NB4 (cell line): ENCODE measurements at regions not wholly inside any gene's neighbourhood (a gene's known extent, or its start where the extent isn't known, plus 50 kb on each side); places are given as distances from the start of the nearest gene placed in this dataset.

Source experiments
- POLR2A ChIP-seq: IDR thresholded peaks from 2 replicates; pipeline ENCODE4 v1.6.1; 2011; ENCODE audit warnings: mild to moderate bottlenecking; ENCODE audit not compliant: insufficient read length; ENCODE audit errors: extremely low read depth
- TF ChIP-seq, protein P1 (sequence below): IDR thresholded peaks from one replicate; pipeline ENCODE4 v1.5.1; 2012; ENCODE audit warnings: low read depth, low read length
- TF ChIP-seq, protein P2 (sequence below): IDR thresholded peaks from 2 replicates; pipeline ENCODE4 v1.6.1; 2011; ENCODE audit warnings: low read depth, low read length

DNA sequence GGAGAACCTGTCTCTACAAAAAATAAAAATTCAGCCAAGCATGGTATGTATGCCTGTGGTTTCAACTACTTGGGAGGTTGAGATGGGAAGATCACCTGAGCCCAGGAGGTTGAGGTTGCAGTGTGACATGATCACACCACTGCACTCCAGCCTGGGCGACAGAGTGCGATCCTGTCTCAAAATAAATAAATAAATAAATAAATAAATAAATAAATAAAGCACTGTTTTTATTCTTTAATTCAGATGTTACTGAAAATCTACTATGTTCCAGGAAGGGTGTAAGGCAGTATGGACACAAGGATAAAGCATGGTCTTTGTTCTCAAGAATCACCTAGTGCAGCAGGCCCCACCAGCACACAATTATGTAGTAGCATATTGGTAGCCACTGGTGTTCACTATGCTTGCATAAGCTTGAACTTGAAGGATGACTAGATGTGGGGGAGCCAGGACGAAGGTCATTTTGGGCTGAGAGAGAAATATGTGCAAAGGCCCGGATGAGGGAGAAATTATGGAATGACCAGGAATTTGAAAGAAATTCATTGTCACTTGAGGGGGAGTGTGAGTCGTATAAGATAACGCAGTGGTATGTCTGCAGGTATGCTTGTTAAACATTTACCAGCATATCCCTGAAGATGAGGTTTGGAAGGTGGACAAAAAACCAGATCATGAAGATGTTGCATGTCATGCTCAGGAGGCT lies 70.2 kb upstream of the CD180 start:
- TF ChIP-seq, protein P1, sequence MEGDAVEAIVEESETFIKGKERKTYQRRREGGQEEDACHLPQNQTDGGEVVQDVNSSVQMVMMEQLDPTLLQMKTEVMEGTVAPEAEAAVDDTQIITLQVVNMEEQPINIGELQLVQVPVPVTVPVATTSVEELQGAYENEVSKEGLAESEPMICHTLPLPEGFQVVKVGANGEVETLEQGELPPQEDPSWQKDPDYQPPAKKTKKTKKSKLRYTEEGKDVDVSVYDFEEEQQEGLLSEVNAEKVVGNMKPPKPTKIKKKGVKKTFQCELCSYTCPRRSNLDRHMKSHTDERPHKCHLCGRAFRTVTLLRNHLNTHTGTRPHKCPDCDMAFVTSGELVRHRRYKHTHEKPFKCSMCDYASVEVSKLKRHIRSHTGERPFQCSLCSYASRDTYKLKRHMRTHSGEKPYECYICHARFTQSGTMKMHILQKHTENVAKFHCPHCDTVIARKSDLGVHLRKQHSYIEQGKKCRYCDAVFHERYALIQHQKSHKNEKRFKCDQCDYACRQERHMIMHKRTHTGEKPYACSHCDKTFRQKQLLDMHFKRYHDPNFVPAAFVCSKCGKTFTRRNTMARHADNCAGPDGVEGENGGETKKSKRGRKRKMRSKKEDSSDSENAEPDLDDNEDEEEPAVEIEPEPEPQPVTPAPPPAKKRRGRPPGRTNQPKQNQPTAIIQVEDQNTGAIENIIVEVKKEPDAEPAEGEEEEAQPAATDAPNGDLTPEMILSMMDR: no peak
- TF ChIP-seq POLR2A: no peak
- TF ChIP-seq, protein P2, sequence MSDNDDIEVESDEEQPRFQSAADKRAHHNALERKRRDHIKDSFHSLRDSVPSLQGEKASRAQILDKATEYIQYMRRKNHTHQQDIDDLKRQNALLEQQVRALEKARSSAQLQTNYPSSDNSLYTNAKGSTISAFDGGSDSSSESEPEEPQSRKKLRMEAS: no peak
